IPS-15b (cell line): ENCODE measurements at regions not wholly inside any gene's neighbourhood (a gene's known extent, or its start where the extent isn't known, plus 50 kb on each side); places are given as distances from the start of the nearest gene placed in this dataset.
"Not testable (repeated sequence)": the region's sequence is repeated elsewhere in the genome, so short reads cannot be mapped to it uniquely, and the experiment has no call there.

Experiments
- H3K27me3 ChIP-seq: one replicate; pipeline ENCODE4 v1.6.1; 2013; ENCODE audit warnings: low read length; ENCODE audit not compliant: control insufficient read depth, insufficient read depth
- H3K36me3 ChIP-seq: one replicate; pipeline ENCODE4 v1.6.1; 2013; ENCODE audit warnings: low read length; ENCODE audit not compliant: control insufficient read depth, insufficient read depth
- H3K4me1 ChIP-seq: one replicate; pipeline ENCODE4 v1.6.1; 2013; ENCODE audit warnings: mild to moderate bottlenecking, low read length; ENCODE audit not compliant: control insufficient read depth, insufficient read depth
- H3K4me3 ChIP-seq: one replicate; pipeline ENCODE4 v1.5.1; 2013; ENCODE audit warnings: low read depth, low read length
- H3K9ac ChIP-seq: one replicate; pipeline ENCODE4 v1.6.1; 2013; ENCODE audit warnings: low read depth, mild to moderate bottlenecking, low read length
- H3K9me3 ChIP-seq: one replicate; pipeline ENCODE4 v1.6.1; 2013; ENCODE audit warnings: mild to moderate bottlenecking, low read length; ENCODE audit not compliant: control insufficient read depth, insufficient read depth

DNA sequence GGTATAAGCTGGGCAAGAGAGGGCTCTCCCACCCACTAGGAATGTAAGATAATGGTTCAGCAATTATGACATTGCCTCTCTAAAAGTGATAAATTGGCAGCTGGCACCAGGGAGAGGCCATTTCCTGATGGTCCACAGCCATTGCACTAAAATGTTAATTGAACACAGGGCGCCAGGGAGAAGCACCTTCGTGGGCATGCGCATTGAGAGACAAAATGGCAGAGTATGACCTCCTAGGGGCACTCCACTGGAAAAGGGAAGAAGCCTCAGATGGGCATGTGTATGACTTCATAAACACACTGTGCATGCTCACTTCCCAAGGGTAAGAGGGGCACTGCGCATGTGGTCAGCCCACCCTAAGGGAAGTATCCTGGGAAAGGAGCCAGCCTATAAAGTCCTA is 419.2 kb downstream of the AGTPBP1 start:
- no peaks in the 10 kb centered on the region for H3K4me1 ChIP-seq
- no peaks in the 10 kb centered on the region for H3K9me3 ChIP-seq
- no peaks in the 10 kb centered on the region for H3K36me3 ChIP-seq
- no peak overlapping the region for H3K4me3 ChIP-seq
- H3K9ac ChIP-seq = no peak overlapping the region
- H3K27me3 ChIP-seq = no peaks in the 10 kb centered on the region

GRCh38 chr9:85321561-85321960 is 420.2 kb downstream of the AGTPBP1 start:
- no peaks in the 10 kb centered on the region for H3K4me1 ChIP-seq
- H3K9ac ChIP-seq = no peak overlapping the region
- H3K4me3 ChIP-seq = no peak overlapping the region
- no peaks in the 10 kb centered on the region for H3K9me3 ChIP-seq
- no peaks in the 10 kb centered on the region for H3K27me3 ChIP-seq
- no peaks in the 10 kb centered on the region for H3K36me3 ChIP-seq

DNA sequence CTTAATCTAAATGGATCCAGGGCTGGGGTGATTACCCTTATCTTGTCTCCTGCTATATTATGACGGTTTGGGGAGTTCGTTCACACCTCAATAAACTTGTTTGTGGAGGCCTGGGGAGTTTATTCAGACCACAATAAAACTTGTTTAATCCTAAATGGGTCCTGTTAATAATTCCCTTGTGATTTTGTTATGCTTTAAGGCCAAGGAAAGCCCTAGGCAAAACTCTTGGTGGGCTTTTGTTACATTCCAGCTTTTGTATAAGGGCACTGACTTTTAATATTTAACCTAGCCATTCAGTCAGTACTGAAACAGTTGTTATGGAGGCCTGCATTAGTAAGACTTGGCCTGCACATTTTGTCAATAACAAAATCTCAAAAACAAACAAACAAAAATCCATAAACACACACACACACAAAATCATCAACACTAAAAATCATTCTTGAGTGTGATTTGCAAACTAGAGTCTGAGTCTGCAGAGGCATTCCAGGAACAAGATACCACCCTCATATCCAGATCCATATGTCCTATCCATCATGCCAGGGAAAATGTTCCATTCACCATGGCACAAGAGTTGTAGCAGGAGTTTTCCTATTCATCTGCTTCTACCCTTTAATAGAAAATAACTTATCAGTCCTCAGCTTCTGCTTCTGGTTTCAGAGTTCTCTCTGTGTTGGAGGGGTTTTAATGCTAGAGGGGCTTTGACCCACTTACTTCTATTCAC is 421.7 kb downstream of the AGTPBP1 start:
- H3K9ac ChIP-seq = no peak overlapping the region
- no peaks in the 10 kb centered on the region for H3K4me1 ChIP-seq
- no peaks in the 10 kb centered on the region for H3K36me3 ChIP-seq
- no peaks in the 10 kb centered on the region for H3K27me3 ChIP-seq
- no peak overlapping the region for H3K4me3 ChIP-seq
- no peaks in the 10 kb centered on the region for H3K9me3 ChIP-seq

GRCh38 chr9:85315535-85315934 is 426.2 kb downstream of the AGTPBP1 start:
- not testable (repeated sequence) for H3K36me3 ChIP-seq, H3K9ac ChIP-seq, H3K27me3 ChIP-seq

GRCh38 chr9:85310573-85310972 is 431.2 kb downstream of the AGTPBP1 start:
- Histone ChIP-seq H3K9me3 (no peaks in the 10 kb centered on the region), H3K4me3 (no peak overlapping the region), H3K27me3 (no peaks in the 10 kb centered on the region), H3K4me1 (no peaks in the 10 kb centered on the region), H3K36me3 (no peaks in the 10 kb centered on the region), H3K9ac (no peak overlapping the region)

More at GRCh38 chr9:85315535-85315934, 426.2 kb downstream of the AGTPBP1 start:
- not testable (repeated sequence) for H3K4me3 ChIP-seq, H3K4me1 ChIP-seq, H3K9me3 ChIP-seq

GRCh38 chr9:85303757-85304134 is 438.0 kb downstream of the AGTPBP1 start:
- Histone ChIP-seq H3K27me3 (no peaks in the 10 kb centered on the region), H3K36me3 (no peaks in the 10 kb centered on the region), H3K9ac (no peak overlapping the region), H3K4me1 (no peaks in the 10 kb centered on the region), H3K9me3 (no peaks in the 10 kb centered on the region), H3K4me3 (no peak overlapping the region)

DNA sequence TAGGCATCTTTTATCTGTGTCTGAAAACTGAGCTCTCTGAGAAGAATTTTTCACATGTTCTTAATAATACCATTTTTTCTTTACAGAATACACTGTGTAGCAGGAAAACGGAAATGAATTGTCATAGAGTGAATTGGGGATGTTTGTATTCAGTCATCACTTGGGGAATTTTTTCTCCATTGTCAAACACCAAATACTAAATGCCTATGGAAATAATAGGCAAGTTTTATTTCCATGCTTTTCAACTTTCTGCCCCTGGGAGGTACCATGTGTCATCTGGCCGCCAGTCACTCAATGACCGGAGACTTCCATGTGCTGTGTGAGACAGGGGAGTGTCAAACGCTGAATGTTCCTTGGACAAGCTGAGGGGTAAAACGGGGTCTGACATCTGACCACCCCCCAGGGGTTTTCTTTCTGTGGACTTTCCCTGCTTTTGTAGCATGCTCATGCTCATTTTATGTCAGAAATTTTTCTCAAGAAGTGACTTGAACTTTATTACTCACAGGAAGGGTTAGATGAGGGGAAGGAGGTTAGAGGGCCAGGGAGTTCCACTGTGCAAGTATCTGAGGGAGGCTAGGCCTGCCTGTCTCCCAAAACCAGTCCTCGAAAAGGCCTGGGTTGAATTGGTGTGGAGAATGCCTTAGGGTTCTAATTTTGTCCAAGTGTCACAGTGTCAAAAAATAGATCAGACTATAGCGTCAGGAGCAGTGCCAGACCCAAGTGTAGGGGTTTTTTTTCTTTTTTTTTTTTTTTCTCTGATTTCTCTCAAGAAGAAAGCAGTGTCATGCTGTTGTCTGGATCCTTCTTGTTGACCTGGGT is 438.6 kb downstream of the AGTPBP1 start:
- Histone ChIP-seq H3K4me3 (no peak overlapping the region), H3K9ac (no peak overlapping the region), H3K36me3 (no peaks in the 10 kb centered on the region), H3K27me3 (no peaks in the 10 kb centered on the region), H3K4me1 (no peaks in the 10 kb centered on the region), H3K9me3 (no peaks in the 10 kb centered on the region)

- Histone ChIP-seq H3K4me1 (no peaks in the 10 kb centered on the region), H3K27me3 (no peaks in the 10 kb centered on the region), H3K4me3 (no peak overlapping the region), H3K36me3 (no peaks in the 10 kb centered on the region), H3K9ac (no peak overlapping the region), H3K9me3 (no peaks in the 10 kb centered on the region)
Observed at GRCh38 chr9:85298499-85298898, 443.3 kb downstream of the AGTPBP1 start.

DNA sequence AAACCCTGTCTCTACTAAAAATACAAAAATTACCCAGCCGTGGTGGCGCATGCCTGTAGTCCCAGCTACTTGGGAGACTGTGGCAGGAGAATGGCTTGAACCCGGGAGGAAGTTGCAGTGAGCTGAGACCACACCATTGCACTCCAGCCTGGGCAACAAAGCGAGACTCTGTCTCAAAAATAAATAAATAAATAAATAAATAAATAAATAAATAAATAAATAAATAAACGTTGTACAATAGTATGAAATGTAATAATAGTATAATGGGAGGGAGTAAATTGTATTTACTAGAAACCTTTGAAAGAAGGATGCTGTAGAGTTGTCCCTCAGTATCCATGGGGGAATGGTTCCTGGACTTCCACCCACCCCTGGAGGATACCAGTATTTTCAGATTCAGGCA is 446.5 kb downstream of the AGTPBP1 start:
- not testable (repeated sequence) for H3K27me3 ChIP-seq

DNA sequence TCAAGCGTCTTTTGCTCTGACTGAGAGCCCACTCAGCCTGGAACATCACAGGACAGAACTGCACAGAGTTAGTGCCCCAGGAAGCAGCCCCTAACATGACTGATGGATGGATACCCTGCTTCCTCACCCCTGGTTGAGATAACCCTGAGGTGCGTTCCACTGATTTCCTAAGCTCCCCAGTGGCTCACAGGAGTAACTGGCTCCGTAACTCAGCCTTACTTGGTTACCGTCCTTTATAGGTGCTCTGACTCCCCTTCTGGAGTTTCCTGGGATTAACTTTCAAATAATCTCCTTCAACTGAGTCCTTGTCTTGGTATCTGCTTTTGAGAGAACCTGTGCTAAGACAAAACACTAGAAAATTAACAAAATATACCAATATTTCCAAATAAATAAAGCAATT is 449.5 kb downstream of the AGTPBP1 start:
- no peaks in the 10 kb centered on the region for H3K4me1 ChIP-seq
- H3K9ac ChIP-seq = no peak overlapping the region
- H3K9me3 ChIP-seq = no peaks in the 10 kb centered on the region
- no peaks in the 10 kb centered on the region for H3K36me3 ChIP-seq
- no peaks in the 10 kb centered on the region for H3K27me3 ChIP-seq
- H3K4me3 ChIP-seq = no peak overlapping the region

More for the DNA sequence above, 446.5 kb downstream of the AGTPBP1 start:
- not testable (repeated sequence) for H3K4me3 ChIP-seq, H3K9me3 ChIP-seq, H3K9ac ChIP-seq, H3K4me1 ChIP-seq, H3K36me3 ChIP-seq

GRCh38 chr9:85291266-85291665 is 450.5 kb downstream of the AGTPBP1 start:
- H3K9me3 ChIP-seq = no peaks in the 10 kb centered on the region

GRCh38 chr9:85290019-85290418 is 451.7 kb downstream of the AGTPBP1 start:
- Histone ChIP-seq H3K27me3 (no peaks in the 10 kb centered on the region), H3K9me3 (no peaks in the 10 kb centered on the region), H3K4me1 (no peaks in the 10 kb centered on the region), H3K4me3 (no peak overlapping the region), H3K36me3 (no peaks in the 10 kb centered on the region), H3K9ac (no peak overlapping the region)

More at GRCh38 chr9:85291266-85291665, 450.5 kb downstream of the AGTPBP1 start:
- no peak overlapping the region for H3K9ac ChIP-seq
- H3K27me3 ChIP-seq = no peaks in the 10 kb centered on the region
- H3K36me3 ChIP-seq = no peaks in the 10 kb centered on the region
- no peak overlapping the region for H3K4me3 ChIP-seq
- no peaks in the 10 kb centered on the region for H3K4me1 ChIP-seq
